ENCODE measurements at regions not wholly inside any gene's neighbourhood (a gene's known extent, or its start where the extent isn't known, plus 50 kb on each side); places are given as distances from the start of the nearest gene placed in this dataset.

DNA sequence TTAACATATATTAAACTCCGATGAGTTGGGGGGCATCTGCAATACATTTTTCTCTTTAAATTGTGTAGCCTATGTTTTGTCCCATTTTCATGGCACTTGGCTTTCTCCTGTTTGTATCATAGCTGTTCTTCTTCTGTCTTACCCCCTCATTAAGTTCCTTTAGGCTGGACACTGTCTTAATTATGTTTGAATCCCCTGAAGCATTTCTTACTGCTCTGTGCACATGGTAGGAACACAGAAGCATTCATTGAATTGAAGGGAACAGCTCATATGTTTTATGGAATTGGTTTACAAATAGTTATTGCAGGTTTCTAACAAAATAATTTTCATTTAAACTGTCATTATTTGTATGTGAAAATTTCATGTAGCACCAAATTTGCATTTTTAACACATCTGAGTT is 176.8 kb downstream of the TANC2 start:
- Histone ChIP-seq H3K9me3 (ENCODE audit: control insufficient read depth, insufficient read depth, low read length) (no peaks in the 10 kb centered on the region), H3K27ac (ENCODE audit: low read length) (no peak overlapping the region), H3K36me3 (ENCODE audit: control insufficient read depth, insufficient read depth, low read length) (no peaks in the 10 kb centered on the region), H3K4me3 (ENCODE audit: low read length) (no peak overlapping the region), H3K27me3 (ENCODE audit: control insufficient read depth, insufficient read depth, low read length) (no peaks in the 10 kb centered on the region), H3K4me1 (ENCODE audit: control insufficient read depth, insufficient read depth, low read length) (peaks cover 1% of the 10 kb centered on the region; the same call in 1 of the 2 replicates)
- no peak for DNase-seq (ENCODE audit: low read depth, low spot score)
- WGBS (ENCODE audit: insufficient coverage, insufficient read length): no CpG with 5 or more reads among the region's 1 CpG

DNA sequence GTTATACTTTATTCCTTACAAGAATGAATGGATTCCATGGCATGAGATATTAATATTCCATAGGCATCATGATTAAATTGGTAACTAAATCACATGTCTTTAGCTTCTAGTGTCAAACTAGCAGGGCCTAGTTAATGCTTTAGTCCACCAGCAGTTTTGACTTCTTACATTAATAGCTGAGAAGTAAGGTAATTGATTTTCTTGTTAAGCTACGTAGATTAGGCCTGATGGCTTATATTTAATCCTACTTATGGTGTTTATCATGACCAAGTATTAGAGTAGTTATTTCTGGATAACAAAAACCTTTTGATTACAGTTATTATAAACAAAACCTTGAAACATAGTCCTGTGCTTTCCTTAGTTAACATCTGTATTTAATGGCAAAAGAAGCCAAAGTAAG is 184.5 kb downstream of the TANC2 start:
- Histone ChIP-seq H3K36me3 (ENCODE audit: control insufficient read depth, insufficient read depth, low read length) (no peaks in the 10 kb centered on the region), H3K4me1 (ENCODE audit: control insufficient read depth, insufficient read depth, low read length) (peaks cover 1% of the 10 kb centered on the region; the same call in 1 of the 2 replicates), H3K9me3 (ENCODE audit: control insufficient read depth, insufficient read depth, low read length) (no peaks in the 10 kb centered on the region), H3K27ac (ENCODE audit: low read length) (no peak overlapping the region), H3K4me3 (ENCODE audit: low read length) (no peak overlapping the region), H3K27me3 (ENCODE audit: control insufficient read depth, insufficient read depth, low read length) (no peaks in the 10 kb centered on the region)
- WGBS (ENCODE audit: insufficient coverage, insufficient read length): no CpG with 5 or more reads among the region's 1 CpG
- no peak for DNase-seq (ENCODE audit: low read depth, low spot score)

DNA sequence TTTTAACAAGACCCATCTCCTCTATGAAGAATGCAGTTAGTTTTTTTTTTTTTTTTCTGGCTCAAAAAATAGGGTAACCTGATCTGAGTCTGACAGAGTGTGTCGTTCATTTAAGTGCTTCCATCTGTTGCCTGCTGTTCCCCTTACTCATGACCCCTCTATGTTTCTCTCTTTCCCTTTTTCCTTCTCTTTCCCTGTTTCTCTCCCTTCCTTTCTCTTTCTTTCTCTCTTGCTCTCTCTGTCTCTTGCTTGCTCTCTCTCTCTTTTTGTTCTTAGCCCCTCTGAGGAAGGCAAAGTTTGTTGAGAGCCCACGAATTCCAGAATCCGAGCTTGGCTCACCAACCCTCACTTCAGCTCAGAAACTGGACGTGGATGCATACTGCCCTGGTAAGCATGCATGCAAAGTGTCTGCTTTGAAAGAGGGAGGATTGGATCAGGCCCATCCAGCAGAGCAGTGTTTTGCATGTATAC is 185.0 kb downstream of the TANC2 start:
- Histone ChIP-seq H3K9me3 (ENCODE audit: control insufficient read depth, insufficient read depth, low read length) (no peaks in the 10 kb centered on the region), H3K27ac (ENCODE audit: low read length) (no peak overlapping the region), H3K4me3 (ENCODE audit: low read length) (no peak overlapping the region), H3K4me1 (ENCODE audit: control insufficient read depth, insufficient read depth, low read length) (peaks cover 1% of the 10 kb centered on the region; the same call in 1 of the 2 replicates), H3K36me3 (ENCODE audit: control insufficient read depth, insufficient read depth, low read length) (no peaks in the 10 kb centered on the region), H3K27me3 (ENCODE audit: control insufficient read depth, insufficient read depth, low read length) (no peaks in the 10 kb centered on the region)
- no CpG with 5 or more reads among the region's 4 CpGs for WGBS (ENCODE audit: insufficient coverage, insufficient read length)
- DNase-seq (ENCODE audit: low read depth, low spot score): no peak

DNA sequence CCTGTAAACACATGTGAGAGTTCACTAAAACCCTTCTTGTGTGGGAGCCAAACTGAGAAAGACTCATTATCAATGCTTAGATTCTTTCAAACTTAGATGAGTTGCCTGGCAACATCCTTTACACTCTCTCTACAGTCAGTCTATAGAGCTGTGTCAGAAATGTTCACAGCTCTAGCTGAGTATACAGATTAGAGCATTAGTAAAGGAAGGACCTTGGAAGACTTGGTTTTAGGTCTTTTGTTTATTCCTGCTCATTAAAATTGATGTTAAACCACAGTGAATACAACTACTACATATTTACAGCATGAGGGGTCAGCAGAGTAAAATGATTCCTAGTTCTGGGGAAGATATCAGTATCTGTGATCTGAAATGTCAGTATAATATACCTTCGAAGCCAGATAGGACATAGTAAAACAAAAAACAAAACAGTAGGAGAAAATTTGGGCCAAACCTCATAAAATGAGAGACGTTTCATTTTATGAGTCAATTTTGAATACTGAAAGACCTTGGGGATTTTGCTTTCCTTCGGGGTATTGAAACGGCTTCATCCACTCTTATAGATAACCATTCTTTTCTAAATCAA is 186.0 kb downstream of the TANC2 start:
- Histone ChIP-seq H3K4me3 (ENCODE audit: low read length) (no peak overlapping the region), H3K9me3 (ENCODE audit: control insufficient read depth, insufficient read depth, low read length) (no peaks in the 10 kb centered on the region), H3K36me3 (ENCODE audit: control insufficient read depth, insufficient read depth, low read length) (no peaks in the 10 kb centered on the region), H3K27ac (ENCODE audit: low read length) (no peak overlapping the region), H3K27me3 (ENCODE audit: control insufficient read depth, insufficient read depth, low read length) (no peaks in the 10 kb centered on the region), H3K4me1 (ENCODE audit: control insufficient read depth, insufficient read depth, low read length) (peaks cover 1% of the 10 kb centered on the region; the same call in 1 of the 2 replicates)
- WGBS (ENCODE audit: insufficient coverage, insufficient read length): no CpG with 5 or more reads among the region's 4 CpGs
- no peak for DNase-seq (ENCODE audit: low read depth, low spot score)

DNA sequence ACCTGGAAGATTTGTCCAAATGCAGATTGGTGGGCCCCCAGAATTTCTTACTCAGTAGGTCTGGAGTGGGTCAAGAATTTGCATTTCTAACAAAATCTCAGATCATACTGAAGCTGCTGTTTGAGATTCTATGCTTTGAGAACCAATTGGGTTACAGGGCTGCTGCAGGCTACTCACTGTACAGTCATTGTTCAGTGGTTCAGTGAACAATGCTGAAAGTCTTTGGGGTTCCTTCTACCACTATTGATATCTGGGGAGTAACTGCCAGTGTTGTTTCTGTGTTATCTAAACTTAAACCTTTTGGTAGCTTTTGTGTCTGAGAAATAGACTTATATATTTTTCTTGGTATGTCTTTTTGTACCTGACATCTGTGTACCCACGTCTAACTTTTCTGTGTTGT is 187.5 kb downstream of the TANC2 start:
- no peak for DNase-seq (ENCODE audit: low read depth, low spot score)
- H3K27ac ChIP-seq (ENCODE audit: low read length): no peak overlapping the region
- H3K4me3 ChIP-seq (ENCODE audit: low read length): no peak overlapping the region
- peaks cover 1% of the 10 kb centered on the region; the same call in 1 of the 2 replicates for H3K4me1 ChIP-seq (ENCODE audit: control insufficient read depth, insufficient read depth, low read length)
- H3K27me3 ChIP-seq (ENCODE audit: control insufficient read depth, insufficient read depth, low read length): no peaks in the 10 kb centered on the region
- no peaks in the 10 kb centered on the region for H3K36me3 ChIP-seq (ENCODE audit: control insufficient read depth, insufficient read depth, low read length)
- H3K9me3 ChIP-seq (ENCODE audit: control insufficient read depth, insufficient read depth, low read length): no peaks in the 10 kb centered on the region
- WGBS (ENCODE audit: insufficient coverage, insufficient read length): no CpG with 5 or more reads among the region's 1 CpG

DNA sequence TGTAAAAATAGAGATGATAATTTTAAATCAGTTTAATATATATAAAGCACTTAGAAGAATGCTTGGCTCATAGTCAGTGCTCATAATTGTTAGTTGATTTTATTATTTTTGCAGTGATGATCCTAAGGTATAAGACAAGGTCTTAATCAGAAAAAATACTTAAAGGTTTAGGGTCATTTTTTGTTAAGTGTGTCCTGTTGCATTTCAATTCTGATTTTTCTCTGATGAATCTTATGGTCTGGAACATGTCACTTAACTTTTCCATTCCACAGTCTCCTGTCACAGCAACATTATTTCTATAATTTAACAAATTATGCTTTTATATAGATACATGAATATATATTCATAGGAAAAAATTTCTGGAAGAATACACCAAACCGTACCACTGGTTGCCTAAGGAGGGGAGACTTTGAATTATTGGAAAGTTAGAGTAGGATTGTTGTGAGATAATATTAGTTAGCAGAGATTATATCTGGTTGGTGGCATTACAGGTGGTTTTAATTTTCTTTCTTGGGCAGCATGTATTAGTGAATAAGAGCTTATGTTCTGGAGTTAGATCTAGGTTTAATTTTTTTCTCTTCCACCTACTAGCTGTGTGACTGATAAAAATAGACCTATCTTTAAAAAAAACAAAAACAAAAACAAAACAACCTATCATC is 188.7 kb downstream of the TANC2 start:
- Histone ChIP-seq H3K27ac (ENCODE audit: low read length) (no peak overlapping the region), H3K4me1 (ENCODE audit: control insufficient read depth, insufficient read depth, low read length) (peaks cover 1% of the 10 kb centered on the region; the same call in 1 of the 2 replicates), H3K4me3 (ENCODE audit: low read length) (no peak overlapping the region), H3K36me3 (ENCODE audit: control insufficient read depth, insufficient read depth, low read length) (no peaks in the 10 kb centered on the region), H3K27me3 (ENCODE audit: control insufficient read depth, insufficient read depth, low read length) (no peaks in the 10 kb centered on the region), H3K9me3 (ENCODE audit: control insufficient read depth, insufficient read depth, low read length) (no peaks in the 10 kb centered on the region)
- no peak for DNase-seq (ENCODE audit: low read depth, low spot score)
- no CpG with 5 or more reads among the region's 1 CpG for WGBS (ENCODE audit: insufficient coverage, insufficient read length)

DNA sequence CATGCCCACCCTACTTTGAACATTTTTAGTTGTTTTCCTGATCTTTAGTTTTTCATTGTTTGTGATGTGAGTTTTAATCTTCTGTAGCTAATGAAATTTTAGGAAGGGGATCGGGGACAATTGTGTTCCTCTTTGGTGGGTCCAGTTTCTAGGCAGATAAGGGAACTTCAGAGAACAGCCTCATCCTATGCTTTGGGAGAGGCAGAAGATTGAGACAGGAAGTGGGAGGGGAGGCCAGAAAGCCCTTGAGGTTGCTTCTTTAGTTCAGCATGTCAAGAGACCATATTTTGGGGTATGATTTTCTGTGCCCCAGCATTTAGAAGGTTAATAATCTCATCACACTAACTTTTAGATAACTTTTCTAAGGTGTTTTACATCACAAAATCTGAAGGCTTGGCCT is 191.0 kb downstream of the TANC2 start:
- no peaks in the 10 kb centered on the region; the same call in 1 of the 2 replicates for H3K4me1 ChIP-seq (ENCODE audit: control insufficient read depth, insufficient read depth, low read length)
- no peak for DNase-seq (ENCODE audit: low read depth, low spot score)
- H3K36me3 ChIP-seq (ENCODE audit: control insufficient read depth, insufficient read depth, low read length): no peaks in the 10 kb centered on the region
- no peaks in the 10 kb centered on the region for H3K27me3 ChIP-seq (ENCODE audit: control insufficient read depth, insufficient read depth, low read length)
- H3K9me3 ChIP-seq (ENCODE audit: control insufficient read depth, insufficient read depth, low read length): no peaks in the 10 kb centered on the region
- no peak overlapping the region for H3K27ac ChIP-seq (ENCODE audit: low read length)
- H3K4me3 ChIP-seq (ENCODE audit: low read length): no peak overlapping the region
- WGBS (ENCODE audit: insufficient coverage, insufficient read length): no CpG with 5 or more reads among the region's 1 CpG

GRCh38 chr17:63162406-63163157 is 196.5 kb downstream of the TANC2 start:
- H3K4me3 ChIP-seq (ENCODE audit: low read length): no peak overlapping the region
- H3K27ac ChIP-seq (ENCODE audit: low read length): no peak overlapping the region
- DNase-seq (ENCODE audit: low read depth, low spot score): no peak
- H3K9me3 ChIP-seq (ENCODE audit: control insufficient read depth, insufficient read depth, low read length): no peaks in the 10 kb centered on the region
- H3K36me3 ChIP-seq (ENCODE audit: control insufficient read depth, insufficient read depth, low read length): no peaks in the 10 kb centered on the region
- no peaks in the 10 kb centered on the region for H3K4me1 ChIP-seq (ENCODE audit: control insufficient read depth, insufficient read depth, low read length)
- WGBS (ENCODE audit: insufficient coverage, insufficient read length): 100% methylated on average over 1 of the region's 5 CpGs
- no peaks in the 10 kb centered on the region for H3K27me3 ChIP-seq (ENCODE audit: control insufficient read depth, insufficient read depth, low read length)

- no peaks in the 10 kb centered on the region for H3K4me1 ChIP-seq (ENCODE audit: control insufficient read depth, insufficient read depth, low read length)
- WGBS (ENCODE audit: insufficient coverage, insufficient read length): no CpG with 5 or more reads among the region's 1 CpG
- DNase-seq (ENCODE audit: low read depth, low spot score): no peak
- no peak overlapping the region for H3K27ac ChIP-seq (ENCODE audit: low read length)
- no peaks in the 10 kb centered on the region for H3K27me3 ChIP-seq (ENCODE audit: control insufficient read depth, insufficient read depth, low read length)
- H3K9me3 ChIP-seq (ENCODE audit: control insufficient read depth, insufficient read depth, low read length): no peaks in the 10 kb centered on the region
- H3K36me3 ChIP-seq (ENCODE audit: control insufficient read depth, insufficient read depth, low read length): no peaks in the 10 kb centered on the region
- H3K4me3 ChIP-seq (ENCODE audit: low read length): no peak overlapping the region
Measured at GRCh38 chr17:63163158-63163520, 197.1 kb downstream of the TANC2 start.

DNA sequence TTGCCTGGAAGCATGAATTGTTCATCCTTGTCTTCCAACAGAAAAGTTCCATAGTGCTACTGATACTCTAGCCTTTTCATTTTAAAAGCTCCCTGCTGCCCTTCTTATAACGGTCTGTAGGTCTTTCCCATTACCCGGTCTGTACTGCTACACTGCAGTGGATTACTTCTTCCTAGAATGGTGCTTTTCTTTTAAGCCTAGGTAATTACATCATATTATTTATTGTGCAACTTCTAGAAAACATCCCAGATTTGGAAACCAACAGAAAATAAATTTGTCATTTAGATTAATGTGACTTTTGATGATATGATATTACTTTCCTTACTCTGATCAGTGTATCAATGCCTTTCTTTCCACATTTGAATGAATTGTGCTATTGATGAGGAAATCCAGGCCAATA is 199.4 kb downstream of the TANC2 start:
- H3K27me3 ChIP-seq (ENCODE audit: control insufficient read depth, insufficient read depth, low read length): no peaks in the 10 kb centered on the region
- no CpG with 5 or more reads among the region's 2 CpGs for WGBS (ENCODE audit: insufficient coverage, insufficient read length)
- no peak overlapping the region for H3K4me3 ChIP-seq (ENCODE audit: low read length)

More for the DNA sequence above, 199.4 kb downstream of the TANC2 start:
- H3K4me1 ChIP-seq (ENCODE audit: control insufficient read depth, insufficient read depth, low read length): no peaks in the 10 kb centered on the region
- H3K36me3 ChIP-seq (ENCODE audit: control insufficient read depth, insufficient read depth, low read length): no peaks in the 10 kb centered on the region
- no peaks in the 10 kb centered on the region for H3K9me3 ChIP-seq (ENCODE audit: control insufficient read depth, insufficient read depth, low read length)
- DNase-seq (ENCODE audit: low read depth, low spot score): no peak
- H3K27ac ChIP-seq (ENCODE audit: low read length): no peak overlapping the region
